Activated CD4-positive, alpha-beta T cell treated with anti-CD3 and anti-CD28 coated beads for 4 hours (primary cell): ENCODE measurements at regions not wholly inside any gene's neighbourhood (a gene's known extent, or its start where the extent isn't known, plus 50 kb on each side); places are given as distances from the start of the nearest gene placed in this dataset.

Experiments used
- DNase-seq, 2 donors: peaks; one replicate each; pipeline ENCODE4 v3.0.0-alpha.2; 2020

DNA sequence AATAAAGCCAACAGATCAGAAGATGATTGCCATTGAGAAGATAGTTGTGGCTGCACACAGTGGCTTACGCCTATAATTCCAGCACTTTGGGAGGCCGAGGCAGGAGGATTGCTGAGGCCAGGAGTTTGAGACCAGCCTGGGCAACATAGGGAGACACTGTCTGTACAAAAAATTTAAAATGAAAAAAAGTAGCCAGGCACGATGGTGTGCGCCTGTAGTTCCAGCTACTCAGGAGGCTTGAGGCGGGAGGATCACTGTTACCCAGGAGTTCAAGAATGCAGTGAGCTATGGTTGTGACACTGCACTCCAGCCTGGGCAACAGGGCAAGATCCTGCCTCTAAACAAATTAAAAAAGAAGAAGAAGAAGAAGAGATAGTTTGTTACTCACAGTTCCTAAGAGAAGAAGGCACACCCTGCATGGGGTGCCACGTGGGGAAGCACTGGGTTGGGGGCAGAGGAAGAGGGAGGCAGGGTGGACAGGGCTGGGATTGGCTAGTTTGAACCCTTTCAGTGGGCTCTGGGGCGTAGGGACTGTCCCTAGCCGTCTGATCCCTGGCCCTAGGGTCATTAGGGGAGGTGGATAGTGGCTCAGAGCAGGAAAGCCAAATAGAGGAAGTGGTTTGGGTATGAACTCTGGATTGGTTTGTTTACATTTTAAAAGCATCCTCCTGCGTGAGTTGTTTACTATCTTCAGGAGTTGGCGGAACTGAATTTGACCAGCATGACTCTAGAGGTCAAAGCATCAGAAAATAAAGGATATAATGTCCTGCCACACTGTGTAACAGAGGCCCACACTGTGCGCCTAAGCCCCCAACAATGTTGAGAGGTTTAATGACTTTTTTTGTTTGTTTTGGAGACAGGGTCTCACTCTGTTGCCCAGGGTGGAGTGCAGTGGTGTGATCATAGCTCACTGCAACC, 60.5 kb upstream of the MEDAG start:
- no peak for DNase-seq

DNA sequence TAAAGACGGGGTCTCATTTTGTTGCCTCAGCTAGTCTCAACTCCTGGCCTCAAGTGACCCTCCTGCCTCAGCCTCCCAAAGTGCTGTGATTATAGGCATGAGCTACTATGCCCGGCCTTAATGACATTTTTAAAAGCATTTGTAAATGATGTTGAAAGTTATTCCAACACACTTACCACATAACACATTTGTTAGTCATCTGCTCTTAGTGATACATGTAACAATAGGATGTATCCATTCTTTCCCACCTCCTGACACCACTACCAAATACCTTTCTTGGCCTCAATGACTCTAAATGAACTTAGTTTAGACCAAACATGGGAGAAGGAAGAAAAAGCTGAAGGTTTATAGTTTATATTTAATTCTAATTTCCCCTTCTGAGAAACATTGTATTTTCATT, 59.8 kb upstream of the MEDAG start:
- DNase-seq = no peak

GRCh38 chr13:30846866-30847265, 59.2 kb upstream of the MEDAG start:
- DNase-seq = no peak

- DNase-seq = peak in 1 of 2 donors; percentile 3
Observed at GRCh38 chr13:30847650-30848307, 58.3 kb upstream of the MEDAG start.

GRCh38 chr13:30848332-30849027, 57.6 kb upstream of the MEDAG start:
- no peak for DNase-seq

- no peak for DNase-seq
Observed at GRCh38 chr13:30849611-30850010, 56.5 kb upstream of the MEDAG start.

DNA sequence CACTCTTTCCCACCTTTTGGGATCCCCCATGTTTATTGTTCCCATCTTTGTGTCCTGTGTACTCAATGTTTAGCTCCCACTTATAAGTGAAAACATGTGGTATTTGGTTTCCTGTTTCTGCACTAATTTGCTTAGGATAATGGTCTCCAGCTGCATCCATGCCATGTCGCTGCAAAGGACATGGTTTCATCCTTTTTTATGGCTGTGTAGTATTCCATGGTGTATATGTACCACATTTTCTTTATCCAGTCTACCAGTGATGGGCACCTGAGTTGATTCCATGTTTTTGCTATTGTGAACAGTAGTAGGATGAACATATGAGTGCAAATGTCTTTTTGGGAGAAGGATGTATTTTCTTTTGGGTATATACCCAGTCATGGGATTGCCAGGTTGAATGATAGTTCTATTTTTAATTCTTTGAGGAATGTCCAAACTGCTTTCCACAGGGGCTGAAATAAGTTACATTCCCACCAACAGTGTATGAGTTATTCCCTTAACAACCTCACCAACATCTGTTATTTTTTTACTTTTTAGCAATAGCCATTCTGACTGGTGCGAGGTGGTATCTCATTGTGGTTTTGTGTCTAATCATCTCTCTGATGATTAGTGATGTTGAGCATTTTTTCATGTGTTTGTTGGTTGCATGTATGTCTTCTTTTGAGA, 55.7 kb upstream of the MEDAG start:
- no peak for DNase-seq

DNA sequence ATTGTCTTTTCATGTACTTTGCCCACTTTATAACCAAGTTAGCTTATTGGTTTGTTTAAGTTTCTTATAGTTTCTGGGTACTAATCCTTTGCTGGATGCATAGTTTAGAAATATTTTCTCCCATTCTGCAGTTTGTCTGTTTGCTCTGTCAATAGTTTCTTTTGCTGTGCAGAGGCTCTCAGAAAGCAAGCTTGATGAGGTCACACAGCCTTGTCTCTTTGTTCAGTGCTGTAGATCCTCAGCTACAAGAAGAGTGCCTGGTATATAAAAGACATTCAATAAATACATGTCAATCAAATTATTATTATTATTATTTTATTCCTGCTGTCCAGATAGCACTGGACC, 55.2 kb upstream of the MEDAG start:
- DNase-seq = no peak

DNA sequence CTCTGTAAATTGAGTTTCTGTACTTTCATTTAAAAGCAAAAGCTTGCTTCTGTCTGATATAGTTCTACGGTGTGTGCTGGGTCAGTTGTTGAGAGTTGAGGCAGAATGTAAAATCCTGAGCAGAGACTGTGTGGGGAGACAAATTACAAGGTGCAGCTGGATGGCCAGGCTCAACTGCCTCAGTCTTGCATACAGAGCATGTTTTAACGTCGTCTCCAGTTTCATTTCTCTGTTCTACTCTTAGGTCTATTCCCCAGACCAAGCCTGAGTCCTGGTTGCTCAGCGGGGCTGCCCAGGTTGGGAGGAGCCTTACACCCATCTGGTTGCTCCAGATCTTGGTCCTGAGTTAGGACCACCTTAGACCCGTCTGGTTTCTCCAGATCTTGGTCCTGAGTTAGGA, 54.4 kb upstream of the MEDAG start:
- DNase-seq = no peak

GRCh38 chr13:30855569-30855968, 50.5 kb upstream of the MEDAG start:
- DNase-seq = no peak

DNA sequence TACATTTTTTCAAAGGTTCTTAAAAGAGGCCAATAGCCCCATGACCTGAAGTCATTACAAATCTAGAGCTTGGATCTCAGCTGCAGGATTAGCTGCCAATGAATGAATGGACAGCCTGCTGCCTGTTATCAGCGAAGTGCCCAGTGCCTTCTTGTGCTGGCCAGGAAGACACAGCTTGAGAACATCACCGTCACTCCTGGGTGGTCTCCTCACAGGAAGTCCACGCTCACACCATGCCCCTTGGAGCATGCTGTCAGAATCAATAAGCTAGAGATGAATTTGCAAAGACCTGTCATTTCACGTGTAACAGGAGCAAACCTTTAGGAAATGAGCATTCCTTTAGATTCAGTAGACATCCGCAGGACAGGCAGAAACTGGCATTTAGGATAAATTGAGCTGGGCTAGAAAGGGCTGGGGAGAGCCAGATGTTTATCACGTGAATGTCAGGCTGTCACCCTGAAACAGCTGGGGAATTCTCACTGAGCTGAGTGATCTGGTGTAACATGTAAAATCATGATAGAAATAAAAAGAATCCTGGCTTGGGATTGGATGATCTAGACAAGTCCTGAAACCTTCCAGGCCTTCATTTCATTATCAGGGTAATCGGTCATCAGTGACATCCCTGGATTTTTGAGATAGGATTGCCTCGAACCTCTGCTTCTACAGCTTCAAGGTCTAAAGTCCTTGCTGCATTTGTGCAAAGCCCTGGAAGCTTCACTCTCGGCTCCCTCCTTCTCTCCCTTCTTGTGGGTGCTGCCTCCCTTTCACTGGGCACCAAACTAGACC, 49.9 kb upstream of the MEDAG start:
- no peak for DNase-seq
